SK-N-MC (cell line): ENCODE measurements at regions not wholly inside any gene's neighbourhood (a gene's known extent, or its start where the extent isn't known, plus 50 kb on each side); places are given as distances from the start of the nearest gene placed in this dataset.

ENCODE experiments used
- DNase-seq: peaks from one replicate; pipeline ENCODE4 v3.0.0-alpha.2; 2011; ENCODE audit warnings: low read depth, low spot score
- H3K27ac ChIP-seq: fragments of 200-600 bp; sonication (generic); 2 replicates; pipeline ENCODE4 v1.5.1; 2016; ENCODE audit warnings: mixed run types
- H3K36me3 ChIP-seq: fragments of 200-600 bp; sonication (generic); 2 replicates; pipeline ENCODE4 v1.6.1; 2017; ENCODE audit warnings: antibody characterized with exemption, low read length, mixed read lengths; ENCODE audit not compliant: insufficient read depth
- H3K4me3 ChIP-seq: fragments of 200-600 bp; sonication (generic); 2 replicates; pipeline ENCODE4 v1.5.1; 2016
- H3K9ac ChIP-seq: fragments of 200-600 bp; sonication (generic); 2 replicates; pipeline ENCODE4 v1.8.0; 2017; ENCODE audit warnings: mixed run types, mixed read lengths; ENCODE audit not compliant: insufficient read length
- H3K9me3 ChIP-seq: fragments of 200-600 bp; sonication (generic); 2 replicates; pipeline ENCODE4 v1.6.1; 2017; ENCODE audit warnings: low read depth, mild to moderate bottlenecking, antibody characterized with exemption, low read length, moderate library complexity, mixed read lengths
- EZH2 ChIP-seq: fragments of 200-600 bp; sonication (generic); IDR thresholded peaks from one replicate; pipeline ENCODE4 v1.6.1; 2017; ENCODE audit warnings: antibody characterized with exemption
- FOXP2 ChIP-seq: optimal IDR thresholded peaks from 2 replicates; pipeline ENCODE3; 2011; ENCODE audit warnings: mild to moderate bottlenecking, moderate library complexity; ENCODE audit not compliant: insufficient read depth; ENCODE audit errors: extremely low read length, control extremely low read depth
- POLR2AphosphoS5 ChIP-seq: IDR thresholded peaks from 2 replicates; pipeline ENCODE4 v1.6.1; 2012; ENCODE audit warnings: mild to moderate bottlenecking, low read depth, low read length, borderline replicate concordance

GRCh38 chr3:193901007-193901406 is 234.9 kb upstream of the HES1 start:
- Histone ChIP-seq H3K4me3 (no peak overlapping the region), H3K9ac (no peak overlapping the region), H3K36me3 (no peaks in the 10 kb centered on the region), H3K27ac (no peak overlapping the region), H3K9me3 (no peaks in the 10 kb centered on the region)
- no peak for TF ChIP-seq EZH2
- TF ChIP-seq FOXP2: no peak
- DNase-seq: no peak

GRCh38 chr3:193902607-193903511 is 233.1 kb upstream of the HES1 start:
- Histone ChIP-seq H3K27ac (no peak overlapping the region), H3K4me3 (no peak overlapping the region), H3K9ac (no peak overlapping the region), H3K36me3 (no peaks in the 10 kb centered on the region), H3K9me3 (no peaks in the 10 kb centered on the region)
- no peak for DNase-seq
- TF ChIP-seq FOXP2: no peak

GRCh38 chr3:193903512-193903817 is 232.5 kb upstream of the HES1 start:
- no peak overlapping the region for H3K9ac ChIP-seq
- TF ChIP-seq POLR2AphosphoS5: no peak
- TF ChIP-seq FOXP2: no peak
- no peak for TF ChIP-seq EZH2

GRCh38 chr3:193903966-193904365 is 232.0 kb upstream of the HES1 start:
- Histone ChIP-seq H3K36me3 (no peaks in the 10 kb centered on the region), H3K9ac (peak overlapping the region; percentile 13), H3K4me3 (no peak overlapping the region; the same call in 1 of the 2 replicates), H3K9me3 (no peaks in the 10 kb centered on the region), H3K27ac (peak overlapping the region; percentile 21)
- TF ChIP-seq EZH2 (no peak), POLR2AphosphoS5 (no peak), FOXP2 (no peak)
- DNase-seq: no peak

More at GRCh38 chr3:193903512-193903817, 232.5 kb upstream of the HES1 start:
- H3K36me3 ChIP-seq: no peaks in the 10 kb centered on the region
- no peak overlapping the region; the same call in 1 of the 2 replicates for H3K4me3 ChIP-seq
- H3K27ac ChIP-seq: peak overlapping the region; percentile 21; the same call in 1 of the 2 replicates
- H3K9me3 ChIP-seq: no peaks in the 10 kb centered on the region
- no peak for DNase-seq

- Histone ChIP-seq H3K36me3 (no peaks in the 10 kb centered on the region), H3K27ac (0 out of 2 replicates have a peak overlapping the region, but pooled peaks have one; percentile 14), H3K9me3 (no peaks in the 10 kb centered on the region), H3K4me3 (no peak overlapping the region), H3K9ac (no peak overlapping the region)
- DNase-seq: no peak
- TF ChIP-seq FOXP2 (no peak), EZH2 (no peak), POLR2AphosphoS5 (no peak)
Measured at GRCh38 chr3:193905541-193906396, 230.2 kb upstream of the HES1 start.

- Histone ChIP-seq H3K27ac (no peak overlapping the region), H3K9me3 (no peaks in the 10 kb centered on the region), H3K36me3 (no peaks in the 10 kb centered on the region), H3K4me3 (no peak overlapping the region), H3K9ac (no peak overlapping the region)
- DNase-seq: no peak
- TF ChIP-seq EZH2 (no peak), FOXP2 (no peak), POLR2AphosphoS5 (no peak)
Measured at GRCh38 chr3:193906849-193907410, 229.0 kb upstream of the HES1 start.

- H3K4me3 ChIP-seq: no peak overlapping the region
- no peak for DNase-seq
- H3K9me3 ChIP-seq: no peaks in the 10 kb centered on the region
- H3K9ac ChIP-seq: no peak overlapping the region
- TF ChIP-seq FOXP2: no peak
- TF ChIP-seq POLR2AphosphoS5: no peak
- no peak for TF ChIP-seq EZH2
- H3K36me3 ChIP-seq: no peaks in the 10 kb centered on the region
- no peak overlapping the region for H3K27ac ChIP-seq
Measured at GRCh38 chr3:193908181-193908744, 227.7 kb upstream of the HES1 start.

GRCh38 chr3:193909387-193909786 is 226.6 kb upstream of the HES1 start:
- H3K9me3 ChIP-seq: no peaks in the 10 kb centered on the region
- no peak overlapping the region for H3K27ac ChIP-seq
- H3K9ac ChIP-seq: no peak overlapping the region
- no peak overlapping the region for H3K4me3 ChIP-seq
- H3K36me3 ChIP-seq: no peaks in the 10 kb centered on the region
- TF ChIP-seq FOXP2: no peak
- no peak for TF ChIP-seq POLR2AphosphoS5
- TF ChIP-seq EZH2: no peak
- DNase-seq: no peak
